ENCODE measurements at regions not wholly inside any gene's neighbourhood (a gene's known extent, or its start where the extent isn't known, plus 50 kb on each side); places are given as distances from the start of the nearest gene placed in this dataset.
"Not testable (repeated sequence)": the region's sequence is repeated elsewhere in the genome, so short reads cannot be mapped to it uniquely, and the experiment has no call there.

- no peak overlapping the region for H2BK12ac ChIP-seq (ENCODE audit: insufficient read length, low read depth, low read length)
- TF ChIP-seq, protein P1, sequence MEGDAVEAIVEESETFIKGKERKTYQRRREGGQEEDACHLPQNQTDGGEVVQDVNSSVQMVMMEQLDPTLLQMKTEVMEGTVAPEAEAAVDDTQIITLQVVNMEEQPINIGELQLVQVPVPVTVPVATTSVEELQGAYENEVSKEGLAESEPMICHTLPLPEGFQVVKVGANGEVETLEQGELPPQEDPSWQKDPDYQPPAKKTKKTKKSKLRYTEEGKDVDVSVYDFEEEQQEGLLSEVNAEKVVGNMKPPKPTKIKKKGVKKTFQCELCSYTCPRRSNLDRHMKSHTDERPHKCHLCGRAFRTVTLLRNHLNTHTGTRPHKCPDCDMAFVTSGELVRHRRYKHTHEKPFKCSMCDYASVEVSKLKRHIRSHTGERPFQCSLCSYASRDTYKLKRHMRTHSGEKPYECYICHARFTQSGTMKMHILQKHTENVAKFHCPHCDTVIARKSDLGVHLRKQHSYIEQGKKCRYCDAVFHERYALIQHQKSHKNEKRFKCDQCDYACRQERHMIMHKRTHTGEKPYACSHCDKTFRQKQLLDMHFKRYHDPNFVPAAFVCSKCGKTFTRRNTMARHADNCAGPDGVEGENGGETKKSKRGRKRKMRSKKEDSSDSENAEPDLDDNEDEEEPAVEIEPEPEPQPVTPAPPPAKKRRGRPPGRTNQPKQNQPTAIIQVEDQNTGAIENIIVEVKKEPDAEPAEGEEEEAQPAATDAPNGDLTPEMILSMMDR (conservative IDR thresholded peaks at IDR 0.05): no peak
- no peaks in the 10 kb centered on the region for H3K23me2 ChIP-seq (ENCODE audit: insufficient read length, low read depth, low read length, poor library complexity, severe bottlenecking)
- no peak overlapping the region for H4K8ac ChIP-seq (replicated peaks; ENCODE audit: insufficient read length, low read depth, low read length)
- no peak overlapping the region for H3T11ph ChIP-seq (ENCODE audit: low read length)
- no peak overlapping the region for H3K4ac ChIP-seq (ENCODE audit: low read depth, low read length)
- no CpG with 5 or more reads among the region's 7 CpGs for WGBS (ENCODE audit: extremely low coverage, insufficient read length, low lambda C conversion rate)
- H2BK5ac ChIP-seq (ENCODE audit: insufficient read length, low read length): no peak overlapping the region
- H2BK120ac ChIP-seq (ENCODE audit: low read depth, low read length, poor library complexity, severe bottlenecking): no peak overlapping the region
- H3K27me3 ChIP-seq (ENCODE audit: insufficient read depth, low read length): no peaks in the 10 kb centered on the region
- H2BK20ac ChIP-seq (ENCODE audit: low read depth, low read length, poor library complexity, severe bottlenecking): no peak overlapping the region
- no peaks in the 10 kb centered on the region for H4K20me1 ChIP-seq (ENCODE audit: control insufficient read depth, insufficient read depth, insufficient read length)
- Mint-ChIP-seq H3K9me3 (peaks cover 9 to 11% of the 10 kb centered on the region in 2 experiments), H3K4me3 (no peak overlapping the region), H3K4me1 (peaks cover 0 to 3% of the 10 kb centered on the region in 2 experiments; a peak in 1 of 4 replicates), H3K36me3 (ENCODE audit: insufficient read depth in 1 of 3, low read depth in 3 of 3) (peaks cover 3 to 6% (median 6%) of the 10 kb centered on the region in 3 experiments; a peak in 6 of 7 replicates), H3K27ac (no peak overlapping the region), H3K27me3 (ENCODE audit: low read depth) (no peaks in the 10 kb centered on the region)
- no peak overlapping the region for H2BK15ac ChIP-seq (ENCODE audit: low read depth, low read length)
- H3K27ac ChIP-seq (ENCODE audit: insufficient read length, low read depth, low read length): no peak overlapping the region
- H3K4me1 ChIP-seq (ENCODE audit: insufficient read depth, low read length): no peaks in the 10 kb centered on the region
- H3K23ac ChIP-seq (ENCODE audit: insufficient read length, low read depth, low read length): no peak overlapping the region
- no peak overlapping the region for H4K91ac ChIP-seq (ENCODE audit: insufficient read length, low read depth, low read length)
- no peak overlapping the region for H2AK5ac ChIP-seq (ENCODE audit: insufficient read length, low read length)
- no peaks in the 10 kb centered on the region for H3K9me3 ChIP-seq (ENCODE audit: control insufficient read depth, low read depth, low read length)
- H3K9ac ChIP-seq (ENCODE audit: extremely low read depth, insufficient read length, low read length): no peak overlapping the region
- no peak overlapping the region for H4K5ac ChIP-seq (ENCODE audit: insufficient read length, low read depth, low read length)
- H3K18ac ChIP-seq (ENCODE audit: insufficient read length, low read depth, low read length): no peak overlapping the region
- H3K14ac ChIP-seq (ENCODE audit: insufficient read depth, low read length): no peak overlapping the region
- DNase-seq: no peak
- no peak overlapping the region for H3K56ac ChIP-seq (ENCODE audit: insufficient read length, low read depth, low read length)
- no peak overlapping the region for H2AFZ ChIP-seq (ENCODE audit: low read length)
- no peaks in the 10 kb centered on the region for H3K79me2 ChIP-seq (ENCODE audit: insufficient read depth, low read length)
- no peak overlapping the region for H3K4me2 ChIP-seq (ENCODE audit: insufficient read depth, insufficient read length, low read length)
- no peaks in the 10 kb centered on the region for H3K79me1 ChIP-seq (ENCODE audit: insufficient read depth, low read depth, low read length, poor library complexity, severe bottlenecking)
These were observed 1208.0 kb downstream of the DIAPH3 start for GRCh38 chr13:58955546-58956385.

DNA sequence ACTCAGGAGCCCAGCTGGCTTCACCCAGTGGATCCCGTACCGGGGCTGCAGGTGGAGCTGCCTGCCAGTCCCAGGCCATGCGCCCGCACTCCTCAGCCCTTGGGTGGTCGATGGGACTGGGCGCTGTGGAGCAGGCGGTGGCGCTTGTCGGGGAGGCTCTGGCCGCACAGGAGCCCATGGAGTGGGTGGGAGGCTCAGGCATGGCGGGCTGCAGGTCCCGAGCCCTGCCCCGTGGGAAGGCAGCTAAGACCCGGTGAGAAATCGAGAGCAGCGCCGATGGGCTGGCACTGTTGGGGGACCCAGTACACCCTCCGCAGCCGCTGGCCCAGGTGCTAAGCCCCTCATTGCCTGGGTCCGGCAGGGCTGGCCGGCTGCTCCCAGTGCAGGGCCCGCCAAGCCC is 1205.6 kb downstream of the DIAPH3 start:
- not testable (repeated sequence) for H3K4me3 Mint-ChIP-seq; H4K8ac ChIP-seq (replicated peaks; ENCODE audit: insufficient read length, low read depth, low read length); H2AK5ac ChIP-seq (ENCODE audit: insufficient read length, low read length); H2BK20ac ChIP-seq (ENCODE audit: low read depth, low read length, poor library complexity, severe bottlenecking); H4K20me1 ChIP-seq (ENCODE audit: control insufficient read depth, insufficient read depth, insufficient read length); H3K23me2 ChIP-seq (ENCODE audit: insufficient read length, low read depth, low read length, poor library complexity, severe bottlenecking); H3K4ac ChIP-seq (ENCODE audit: low read depth, low read length); H2AFZ ChIP-seq (ENCODE audit: low read length); H3K27me3 ChIP-seq (ENCODE audit: insufficient read depth, low read length); H3K9me3 ChIP-seq (ENCODE audit: control insufficient read depth, low read depth, low read length); H3K56ac ChIP-seq (ENCODE audit: insufficient read length, low read depth, low read length); H4K91ac ChIP-seq (ENCODE audit: insufficient read length, low read depth, low read length); H3K79me1 ChIP-seq (ENCODE audit: insufficient read depth, low read depth, low read length, poor library complexity, severe bottlenecking); H4K5ac ChIP-seq (ENCODE audit: insufficient read length, low read depth, low read length); DNase-seq; H3K36me3 Mint-ChIP-seq (ENCODE audit: insufficient read depth in 1 of 3, low read depth in 3 of 3); H3K23ac ChIP-seq (ENCODE audit: insufficient read length, low read depth, low read length); H3K27ac Mint-ChIP-seq; H2BK15ac ChIP-seq (ENCODE audit: low read depth, low read length); H2BK12ac ChIP-seq (ENCODE audit: insufficient read length, low read depth, low read length); H3K27me3 Mint-ChIP-seq (ENCODE audit: low read depth); H3K27ac ChIP-seq (ENCODE audit: insufficient read length, low read depth, low read length); H3K4me2 ChIP-seq (ENCODE audit: insufficient read depth, insufficient read length, low read length); H3K79me2 ChIP-seq (ENCODE audit: insufficient read depth, low read length); H3K9me3 Mint-ChIP-seq; H3K9ac ChIP-seq (ENCODE audit: extremely low read depth, insufficient read length, low read length); H3K4me1 ChIP-seq (ENCODE audit: insufficient read depth, low read length); H2BK5ac ChIP-seq (ENCODE audit: insufficient read length, low read length); H3K14ac ChIP-seq (ENCODE audit: insufficient read depth, low read length); H3T11ph ChIP-seq (ENCODE audit: low read length); H3K18ac ChIP-seq (ENCODE audit: insufficient read length, low read depth, low read length); H3K4me1 Mint-ChIP-seq; H2BK120ac ChIP-seq (ENCODE audit: low read depth, low read length, poor library complexity, severe bottlenecking)
- WGBS (ENCODE audit: extremely low coverage, insufficient read length, low lambda C conversion rate): no CpG with 5 or more reads among the region's 22 CpGs
